ENCODE measurements at regions not wholly inside any gene's neighbourhood (a gene's known extent, or its start where the extent isn't known, plus 50 kb on each side); places are given as distances from the start of the nearest gene placed in this dataset.

- TF ChIP-seq CTCF (IDR thresholded peaks at IDR 0.05; ENCODE audit: insufficient read depth, low read depth, low read length) (no peak), EZH2 (IDR thresholded peaks at IDR 0.05; ENCODE audit: insufficient read depth, low read length) (no peak)
Observed at GRCh38 chr18:39990540-39990939, 1964.5 kb upstream of the PIK3C3 start.
